IMR-90 (cell line): ENCODE measurements at regions not wholly inside any gene's neighbourhood (a gene's known extent, or its start where the extent isn't known, plus 50 kb on each side); places are given as distances from the start of the nearest gene placed in this dataset.

ENCODE experiments used
- BHLHE40 ChIP-seq: fragments of 150-350 bp; IDR thresholded peaks from 2 replicates; pipeline ENCODE4 v1.6.1; 2016; ENCODE audit warnings: mild to moderate bottlenecking, low read depth, low read length
- CTCF ChIP-seq: conservative IDR thresholded peaks from 2 replicates; pipeline ENCODE4 v1.5.1; 2012; ENCODE audit warnings: mild to moderate bottlenecking, low read depth, low read length, improper control_type of control experiment
- MXI1 ChIP-seq: IDR thresholded peaks from 2 replicates; pipeline ENCODE4 v1.6.1; 2012; ENCODE audit warnings: low read depth, mild to moderate bottlenecking, low read length, moderate library complexity, borderline replicate concordance
- POLR2A ChIP-seq: IDR thresholded peaks from 2 replicates; pipeline ENCODE4 v1.6.1; 2012; ENCODE audit warnings: mild to moderate bottlenecking, low read depth, low read length

- TF ChIP-seq CTCF = no peak
- no peak for TF ChIP-seq POLR2A
- no peak for TF ChIP-seq BHLHE40
- TF ChIP-seq MXI1 = no peak
Observed at GRCh38 chr1:87833166-87833565, 504.5 kb downstream of the LMO4 start.
